HG03175 (cell line): ENCODE measurements at regions not wholly inside any gene's neighbourhood (a gene's known extent, or its start where the extent isn't known, plus 50 kb on each side); places are given as distances from the start of the nearest gene placed in this dataset.

Experiments
- ATAC-seq: cut with Tn5 transposase; IDR thresholded peaks from one replicate; pipeline ENCODE4 v1.9.1; 2021; ENCODE audit warnings: mild to moderate bottlenecking, moderate library complexity; ENCODE audit not compliant: unreplicated experiment

DNA sequence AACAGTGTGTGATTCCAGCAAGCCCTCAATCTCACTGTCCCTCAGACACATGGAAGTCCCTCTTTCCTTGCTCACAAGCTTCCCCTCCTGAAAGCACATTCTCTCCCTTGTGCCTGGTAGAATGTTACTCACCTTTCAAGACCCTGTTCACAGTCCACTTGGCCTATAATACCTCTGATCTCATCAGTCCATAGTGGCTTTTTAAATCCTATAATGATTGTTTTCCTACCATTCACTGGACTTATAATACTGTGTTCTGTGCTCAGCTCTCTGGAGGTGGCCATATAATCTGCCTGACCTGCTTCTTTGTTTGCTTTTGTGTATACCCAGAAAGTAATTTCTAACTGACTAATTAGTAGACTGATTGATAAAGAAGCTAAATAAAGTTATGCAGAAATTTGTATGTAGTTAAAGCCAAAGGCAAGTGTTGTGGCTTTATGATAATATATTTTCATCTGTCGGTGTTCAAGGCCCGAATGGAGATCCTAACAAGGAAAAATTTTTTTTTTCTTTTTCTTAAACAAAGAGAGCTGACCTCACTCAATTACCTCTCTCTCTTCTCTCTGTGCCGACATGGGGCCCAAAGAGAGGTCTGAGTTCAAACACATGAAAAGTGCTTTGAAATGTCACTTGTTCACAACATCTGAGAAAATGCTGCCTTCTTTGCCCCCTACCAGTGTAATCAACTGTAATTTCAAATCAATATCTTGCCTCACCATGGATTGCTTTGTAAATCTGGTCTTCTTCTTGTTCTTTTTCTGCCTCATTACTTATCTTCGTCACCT, 1033.0 kb upstream of the PIK3C3 start:
- ATAC-seq = no peak

- no peak for ATAC-seq
Observed at GRCh38 chr18:40917056-40917455, 1038.0 kb upstream of the PIK3C3 start.

GRCh38 chr18:40915724-40916123, 1039.3 kb upstream of the PIK3C3 start:
- no peak for ATAC-seq

DNA sequence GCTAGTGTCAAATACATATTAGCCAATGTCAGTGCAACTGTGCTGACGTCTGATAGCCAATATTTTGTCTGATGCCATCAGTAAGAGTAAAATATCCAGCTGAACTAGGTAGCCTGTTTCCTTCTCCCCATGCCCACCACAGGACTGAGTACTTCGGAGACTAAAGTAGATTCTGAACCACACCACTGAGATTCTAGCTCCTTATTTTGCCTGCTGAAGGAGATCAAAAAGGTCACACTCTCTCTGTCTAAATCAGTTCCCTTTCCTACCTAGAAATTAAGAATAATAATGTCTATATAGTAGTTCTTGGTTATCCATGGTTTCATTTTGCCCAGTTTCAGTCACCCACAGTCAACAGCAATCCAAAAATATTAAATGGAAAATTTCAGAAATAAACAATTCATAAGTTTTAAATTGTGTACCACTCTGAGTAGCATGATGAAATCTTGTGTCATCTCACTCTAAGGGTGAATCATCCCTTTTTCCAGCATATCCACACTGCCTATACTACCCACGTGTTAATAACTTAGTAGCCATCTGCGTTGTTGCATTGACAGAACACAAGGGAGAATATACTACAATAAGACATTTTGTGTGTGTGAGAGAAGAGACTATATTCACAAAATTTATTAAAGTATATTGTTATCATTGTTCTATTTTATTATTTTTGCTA, 1043.3 kb upstream of the PIK3C3 start:
- no peak for ATAC-seq

DNA sequence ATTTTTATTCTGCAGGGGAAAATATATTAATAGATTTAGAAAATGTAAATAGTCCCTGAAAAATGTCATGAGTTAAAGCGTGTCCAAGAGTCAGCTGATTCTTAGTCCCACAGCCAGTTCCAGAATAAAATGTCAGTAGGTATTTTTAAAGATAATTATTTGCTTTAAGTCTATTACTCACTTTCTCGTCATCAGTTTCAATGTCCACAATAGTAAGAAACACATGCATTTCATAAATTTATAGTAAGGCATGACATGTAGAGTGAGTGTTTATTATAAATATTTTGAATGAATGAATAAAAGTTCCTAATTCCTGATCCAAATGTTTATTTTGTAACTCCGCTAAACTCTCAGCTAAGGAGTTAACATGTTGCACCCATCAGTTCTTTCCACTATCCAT, 1044.0 kb upstream of the PIK3C3 start:
- no peak for ATAC-seq

- ATAC-seq = no peak
Observed at GRCh38 chr18:40907842-40908241, 1047.2 kb upstream of the PIK3C3 start.

DNA sequence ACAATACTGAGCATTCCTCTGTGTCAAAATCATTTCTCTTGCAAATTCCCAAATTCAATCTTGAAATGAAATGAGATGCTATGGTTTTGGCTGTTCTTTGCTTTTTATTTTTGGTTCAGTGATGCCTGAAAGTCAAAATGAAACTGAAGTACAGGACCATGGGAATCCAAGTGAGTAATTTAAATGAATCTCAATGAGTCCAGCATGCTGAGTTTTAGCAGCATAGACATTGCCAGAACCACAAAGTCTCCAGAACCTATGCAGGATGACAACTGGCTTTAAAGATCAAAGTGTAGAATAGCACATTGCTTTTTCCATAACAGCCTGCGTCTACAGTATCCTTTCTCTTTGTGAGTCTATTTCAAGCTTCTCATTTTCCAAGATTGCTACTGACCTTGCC, 1050.7 kb upstream of the PIK3C3 start:
- no peak for ATAC-seq

DNA sequence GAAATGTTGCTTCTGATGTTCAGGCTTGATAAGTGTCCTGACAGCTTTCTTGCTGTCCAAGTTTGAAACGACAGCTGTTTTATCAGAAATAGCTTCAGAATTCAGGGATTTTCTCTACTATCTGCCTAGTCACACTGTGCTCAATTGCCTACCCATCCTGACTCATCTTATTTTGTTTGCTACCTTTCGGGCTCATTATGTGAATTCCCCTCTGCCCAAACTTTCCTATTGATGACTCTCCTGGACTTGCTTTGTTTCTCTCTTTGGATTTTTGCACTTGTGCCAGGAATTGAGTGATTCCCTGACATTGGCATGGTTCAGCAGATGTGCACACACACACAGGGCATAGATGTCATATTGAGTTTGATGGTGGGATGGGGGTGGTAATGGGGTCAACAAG, 1052.6 kb upstream of the PIK3C3 start:
- no peak for ATAC-seq

DNA sequence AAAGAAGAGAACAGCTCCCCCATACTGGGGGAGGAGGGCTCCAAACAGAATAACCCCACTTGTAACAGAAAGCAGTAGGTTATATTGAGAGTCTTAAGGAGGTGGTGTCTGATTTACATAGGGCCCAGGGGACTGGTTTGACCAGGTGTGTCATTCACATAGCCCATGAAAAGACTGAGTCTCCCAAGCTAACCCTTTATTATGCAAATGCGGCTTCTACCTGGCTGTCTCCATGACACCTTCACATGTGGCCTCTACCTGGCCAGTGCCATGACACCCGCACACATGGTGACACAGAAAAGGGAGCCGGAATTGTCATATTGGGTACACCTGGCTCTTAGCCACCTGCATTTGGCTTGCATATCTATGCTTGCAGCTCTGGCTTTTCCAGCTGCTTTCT, 1057.2 kb upstream of the PIK3C3 start:
- no peak for ATAC-seq

DNA sequence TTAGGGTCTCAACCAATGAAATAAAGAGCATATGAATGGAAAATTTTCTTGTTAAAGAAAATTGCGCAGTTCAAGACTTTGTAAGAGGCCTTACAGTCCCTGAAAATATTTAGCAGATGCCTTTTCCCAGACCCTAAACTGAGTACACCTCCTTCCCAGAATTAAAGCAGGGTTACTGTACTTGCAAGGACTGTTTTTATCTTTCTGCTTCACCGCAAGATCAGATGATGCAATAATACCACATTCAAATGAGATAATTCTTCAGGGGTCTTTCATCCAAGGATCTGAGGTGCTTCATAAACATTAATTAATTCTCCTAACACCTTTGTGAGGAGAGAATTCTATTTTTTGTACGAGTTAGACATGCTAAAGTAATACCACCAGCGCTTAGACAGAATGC, 1071.8 kb upstream of the PIK3C3 start:
- no peak for ATAC-seq

DNA sequence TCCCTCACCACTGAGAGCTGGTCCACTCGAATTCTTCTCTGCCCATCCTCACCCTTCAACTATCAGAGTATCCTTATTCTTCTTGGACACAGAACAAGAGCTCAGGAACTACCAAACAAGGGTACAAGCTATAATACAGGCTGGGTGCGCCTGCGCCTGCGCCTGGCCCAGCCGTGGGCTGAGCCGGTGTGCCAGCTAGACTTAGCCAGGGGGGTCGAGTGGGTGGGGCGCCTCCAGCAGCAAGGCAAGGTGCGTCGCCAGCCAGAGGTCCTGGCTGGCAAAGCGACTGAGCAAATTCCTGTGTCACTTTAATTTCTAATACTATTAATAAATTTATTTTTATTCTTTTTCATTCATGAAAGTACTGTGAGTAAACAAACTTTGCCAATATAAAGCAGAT, 1072.6 kb upstream of the PIK3C3 start:
- no peak for ATAC-seq

DNA sequence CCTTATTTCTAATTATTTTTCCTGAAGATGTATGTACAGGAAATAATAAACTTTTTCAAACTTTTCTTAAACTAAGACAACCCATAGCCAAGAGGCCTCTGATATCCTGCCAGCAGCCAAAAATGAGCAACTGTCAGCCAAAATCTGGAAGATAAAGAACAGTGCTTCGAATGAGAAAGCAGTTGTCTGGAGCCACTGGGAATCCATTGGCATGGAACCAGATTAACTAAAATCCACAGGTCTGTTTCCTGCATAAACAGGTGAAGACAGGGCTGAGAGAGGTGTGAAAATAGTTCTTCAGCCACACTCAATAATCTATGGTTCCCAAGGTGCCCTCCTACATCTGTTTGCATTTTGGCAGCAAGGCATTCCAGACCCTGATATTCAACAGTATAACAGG, 1076.7 kb upstream of the PIK3C3 start:
- ATAC-seq = no peak

- ATAC-seq = no peak
Observed at GRCh38 chr18:40877096-40877495, 1077.9 kb upstream of the PIK3C3 start.

DNA sequence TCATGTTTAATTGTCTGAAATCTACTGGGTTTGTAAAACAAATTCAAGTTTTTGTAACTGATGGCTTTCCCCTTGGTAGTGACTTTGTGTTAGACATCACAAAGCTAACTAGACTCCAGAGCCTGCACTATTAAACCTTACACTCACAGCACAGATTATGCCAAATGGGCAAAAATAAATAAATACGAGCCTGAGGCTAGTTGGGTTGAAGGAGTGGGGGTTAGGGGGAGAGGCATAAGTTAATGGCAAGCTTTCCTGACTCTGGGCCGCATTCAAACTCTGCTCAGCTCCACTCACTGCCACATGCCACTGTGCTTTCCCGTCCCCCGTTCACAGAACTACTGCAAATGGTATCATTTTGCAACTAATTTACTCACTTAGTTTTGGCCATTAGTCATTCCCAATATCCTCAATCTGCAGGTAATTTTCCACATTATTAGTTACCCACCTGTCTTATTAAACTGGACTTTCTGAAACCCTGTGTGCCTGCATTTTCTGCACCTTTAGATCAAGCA, 1079.9 kb upstream of the PIK3C3 start:
- no peak for ATAC-seq

DNA sequence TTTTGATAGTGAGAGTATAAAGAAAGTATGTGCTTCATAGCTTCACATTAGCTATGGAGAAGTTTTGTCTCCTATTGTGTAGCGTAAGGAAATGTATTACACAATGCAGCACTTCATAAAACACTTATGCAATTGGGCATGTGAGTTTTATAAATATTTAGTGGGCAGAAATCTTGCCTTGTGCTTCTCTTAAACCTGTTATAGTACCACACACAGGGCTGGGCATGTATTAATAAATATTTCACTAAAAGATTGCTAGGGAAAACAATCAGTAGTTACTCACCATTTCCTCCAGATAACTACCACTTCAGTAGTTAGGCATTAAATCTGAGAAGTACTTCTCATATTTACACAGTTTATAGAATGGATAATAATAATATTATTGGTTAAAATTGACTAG, 1080.8 kb upstream of the PIK3C3 start:
- ATAC-seq = no peak

DNA sequence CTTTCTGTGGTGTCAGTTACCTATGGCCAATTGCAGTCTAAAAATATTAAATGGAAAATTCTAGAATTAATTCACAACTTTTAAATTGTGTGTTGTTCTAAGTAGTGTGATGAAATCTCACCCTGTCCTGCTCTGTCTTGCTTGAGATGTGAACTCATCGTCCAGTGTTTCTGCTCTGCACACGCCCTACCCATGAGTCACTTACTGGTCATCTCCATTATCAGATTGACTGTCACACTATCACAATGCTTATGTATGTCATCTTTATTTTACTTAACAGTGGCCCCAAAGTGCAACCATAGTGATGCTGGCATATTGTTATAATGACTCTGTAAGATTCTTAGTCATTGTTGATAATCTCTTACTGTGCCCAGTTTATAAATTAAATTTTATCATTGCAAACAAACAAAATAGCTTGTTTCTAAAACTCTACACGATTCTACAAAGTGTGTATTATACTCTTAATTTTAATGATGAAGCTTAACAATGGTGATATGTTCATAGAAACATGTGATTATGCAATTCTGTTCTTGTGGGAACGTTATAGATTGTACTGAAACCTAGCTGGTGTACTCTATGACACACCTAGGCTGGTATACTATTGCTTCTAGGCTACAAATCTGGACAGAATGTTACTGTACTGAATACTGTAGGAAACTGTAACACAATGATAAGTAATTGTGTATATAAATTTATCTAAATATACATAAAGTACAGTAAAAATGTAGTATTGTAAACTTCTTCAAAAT, 1086.8 kb upstream of the PIK3C3 start:
- ATAC-seq = no peak

GRCh38 chr18:40867459-40867858, 1087.6 kb upstream of the PIK3C3 start:
- ATAC-seq = no peak

GRCh38 chr18:40866968-40867367, 1088.1 kb upstream of the PIK3C3 start:
- no peak for ATAC-seq

DNA sequence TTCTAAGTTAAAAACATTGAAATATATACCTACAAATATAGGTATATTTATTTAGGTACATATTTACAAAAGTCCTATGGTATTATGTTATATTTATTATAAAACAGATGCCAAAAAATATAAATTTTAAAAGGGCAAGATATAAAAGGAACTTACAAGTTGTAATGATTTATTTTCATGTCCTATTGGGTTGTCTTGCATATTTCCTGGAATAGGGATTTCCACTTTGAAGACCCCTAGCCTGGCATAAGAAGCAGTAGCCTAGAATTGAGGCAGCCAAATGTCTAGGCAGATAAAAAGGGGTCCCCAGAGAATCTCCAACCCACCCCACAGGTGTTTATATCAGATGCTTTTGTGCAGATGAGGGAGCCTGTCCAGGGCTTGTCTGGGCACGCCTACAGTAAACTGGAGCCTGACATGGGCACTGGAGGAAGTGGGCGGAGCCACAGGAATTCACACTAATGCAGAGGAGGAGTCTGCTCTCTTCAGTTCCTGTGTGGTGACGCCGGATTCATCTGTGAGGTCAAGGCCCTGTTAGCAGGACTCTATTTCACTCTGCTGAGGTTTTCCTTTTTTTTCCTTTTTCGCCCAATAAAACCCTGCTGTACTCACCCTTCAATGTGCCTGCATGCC, 1088.9 kb upstream of the PIK3C3 start:
- ATAC-seq = no peak

- no peak for ATAC-seq
Observed at GRCh38 chr18:40864846-40865245, 1090.2 kb upstream of the PIK3C3 start.

DNA sequence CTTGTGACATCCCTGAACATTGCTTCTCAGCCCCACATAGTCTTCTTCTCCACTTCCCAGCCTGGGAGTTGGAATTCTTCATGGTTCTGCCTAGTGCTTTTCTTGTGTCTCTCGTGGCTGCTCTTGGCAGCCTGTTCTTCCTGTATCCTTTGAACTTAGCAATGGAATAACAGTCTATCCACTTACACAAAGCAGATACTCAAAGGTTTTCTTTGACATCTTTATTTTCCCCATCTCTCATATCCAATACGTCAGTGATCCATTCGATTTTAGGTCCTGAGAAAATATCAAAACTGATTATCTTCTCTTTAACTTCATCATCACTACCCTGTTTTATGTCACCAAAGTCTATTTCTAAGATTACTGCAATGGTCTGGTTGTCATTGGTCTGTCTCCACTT, 1091.2 kb upstream of the PIK3C3 start:
- no peak for ATAC-seq
